MCF 10A (cell line): ENCODE measurements at regions not wholly inside any gene's neighbourhood (a gene's known extent, or its start where the extent isn't known, plus 50 kb on each side); places are given as distances from the start of the nearest gene placed in this dataset.

Experiments
- BruUV-seq: library from RNA; stranded (reverse); fragments of 400-500 nt; replicated peaks from 2 replicates; lab custom pipeline; 2021; lab: Mats Ljungman, UMichigan
- CTCF ChIA-PET: fragments of 300-600 bp; sonication (Branson Sonifier 250); formaldehyde crosslinking; extraction: SDS; loops from one replicate; lab custom pipeline; 2021; ENCODE audit warnings: antibody characterized with exemption, inconsistent platforms; lab: Yijun Ruan, JAX
- POLR2A ChIA-PET: fragments of 300-600, 350-650 bp; sonication (Branson Sonifier 250); formaldehyde crosslinking; extraction: SDS; loops from one replicate; lab custom pipeline; 2020; ENCODE audit warnings: antibody characterized with exemption, inconsistent platforms; lab: Yijun Ruan, JAX
- DNase-seq: peaks from one replicate; pipeline ENCODE4 v3.0.0-alpha.2; 2018; ENCODE audit not compliant: unreplicated experiment
- H3K27ac Mint-ChIP-seq: one replicate; pipeline ENCODE4 v1.8.0; 2022; ENCODE audit warnings: mild to moderate bottlenecking, low read depth, mixed read lengths; ENCODE audit not compliant: unreplicated experiment
- H3K27me3 Mint-ChIP-seq: one replicate; pipeline ENCODE4 v1.8.0; 2022; ENCODE audit warnings: mixed read lengths; ENCODE audit not compliant: insufficient read depth, unreplicated experiment
- H3K36me3 Mint-ChIP-seq: one replicate; pipeline ENCODE4 v1.8.0; 2022; ENCODE audit warnings: mild to moderate bottlenecking, moderate library complexity, mixed read lengths; ENCODE audit not compliant: insufficient read depth, unreplicated experiment
- H3K4me1 Mint-ChIP-seq: one replicate; pipeline ENCODE4 v1.8.0; 2022; ENCODE audit warnings: mixed read lengths; ENCODE audit not compliant: insufficient read depth, unreplicated experiment
- H3K4me3 Mint-ChIP-seq: one replicate; pipeline ENCODE4 v1.8.0; 2022; ENCODE audit warnings: mild to moderate bottlenecking, moderate library complexity, mixed read lengths; ENCODE audit not compliant: unreplicated experiment
- H3K9me3 Mint-ChIP-seq: one replicate; pipeline ENCODE4 v1.8.0; 2022; ENCODE audit warnings: mixed read lengths; ENCODE audit not compliant: unreplicated experiment
- CTCF ChIP-seq: fragments of 200-600 bp; IDR thresholded peaks from one replicate; pipeline ENCODE4 v1.8.0; 2022; ENCODE audit warnings: antibody characterized with exemption, mild to moderate bottlenecking; ENCODE audit not compliant: unreplicated experiment
- intact Hi-C: fragments of 100-400 bp; cut with micrococcal nuclease; formaldehyde crosslinking; loops from 2 replicates; pipeline ENCODE4 v1.14.1; 2022

- TF ChIP-seq CTCF = no peak
- Mint-ChIP-seq H3K4me3 (no peak overlapping the region), H3K4me1 (no peaks in the 10 kb centered on the region), H3K9me3 (no peaks in the 10 kb centered on the region), H3K27me3 (no peaks in the 10 kb centered on the region), H3K27ac (no peak overlapping the region), H3K36me3 (no peaks in the 10 kb centered on the region)
- intact Hi-C loops = no loop called here
- ChIA-PET CTCF (interaction anchor here (0.7 kb wide), 1 partner anchor 812 kb away, joined by 4 read pairs; no protein-coding TSS in a partner anchor), POLR2A (no interaction called here)
- no TSS peak for BruUV-seq
- no peak for DNase-seq
These were observed 1347.3 kb downstream of the PCDH9 start for GRCh38 chr13:65882810-65883209.

- TF ChIP-seq CTCF = no peak
- DNase-seq = no peak
- POLR2A ChIA-PET = no interaction called here
These were observed 1348.5 kb downstream of the PCDH9 start for GRCh38 chr13:65881561-65882155.

GRCh38 chr13:65875031-65875430 lies 1355.1 kb downstream of the PCDH9 start:
- intact Hi-C loops = no loop called here
- no peaks in the 10 kb centered on the region for H3K36me3 Mint-ChIP-seq
- DNase-seq = no peak
- H3K27me3 Mint-ChIP-seq = no peaks in the 10 kb centered on the region
- H3K27ac Mint-ChIP-seq = no peak overlapping the region
- no peaks in the 10 kb centered on the region for H3K4me1 Mint-ChIP-seq
- BruUV-seq = no TSS peak
- no peaks in the 10 kb centered on the region for H3K9me3 Mint-ChIP-seq
- CTCF ChIA-PET = no interaction called here
- no peak overlapping the region for H3K4me3 Mint-ChIP-seq
- POLR2A ChIA-PET = no interaction called here
- no peak for TF ChIP-seq CTCF

More at GRCh38 chr13:65881561-65882155, 1348.5 kb downstream of the PCDH9 start:
- Mint-ChIP-seq H3K27me3 (no peaks in the 10 kb centered on the region), H3K4me1 (no peaks in the 10 kb centered on the region), H3K36me3 (no peaks in the 10 kb centered on the region), H3K9me3 (no peaks in the 10 kb centered on the region), H3K4me3 (no peak overlapping the region), H3K27ac (no peak overlapping the region)
- intact Hi-C loops = no loop called here
- BruUV-seq = no TSS peak
- CTCF ChIA-PET = no interaction called here

- no peak overlapping the region for H3K27ac Mint-ChIP-seq
- no TSS peak for BruUV-seq
- no peaks in the 10 kb centered on the region for H3K4me1 Mint-ChIP-seq
- CTCF ChIA-PET = interaction anchor here (0.7 kb wide), 1 partner anchor 39 kb away, joined by 3 read pairs; no protein-coding TSS in a partner anchor
- H3K4me3 Mint-ChIP-seq = no peak overlapping the region
- H3K36me3 Mint-ChIP-seq = no peaks in the 10 kb centered on the region
- no peak for DNase-seq
- no peak for TF ChIP-seq CTCF
- H3K27me3 Mint-ChIP-seq = no peaks in the 10 kb centered on the region
- H3K9me3 Mint-ChIP-seq = no peaks in the 10 kb centered on the region
- intact Hi-C loops = no loop called here
- POLR2A ChIA-PET = no interaction called here
These were observed 1357.7 kb downstream of the PCDH9 start for GRCh38 chr13:65872448-65872847.
